ENCODE measurements at regions not wholly inside any gene's neighbourhood (a gene's known extent, or its start where the extent isn't known, plus 50 kb on each side); places are given as distances from the start of the nearest gene placed in this dataset.

GRCh38 chr12:74820324-74820723 is 282.7 kb downstream of the ATXN7L3B start:
- ChIA-PET POLR2A (no interaction called here), CTCF (no interaction called here)
- no peak overlapping the region for H3K4me3 ChIP-seq (ENCODE audit: low read depth, low read length)
- no peak for TF ChIP-seq CTCF (IDR thresholded peaks at IDR 0.05; ENCODE audit: low read depth, low read length)
- no peak overlapping the region for H3K27ac ChIP-seq (ENCODE audit: low read depth, low read length)
- H3K27me3 ChIP-seq (ENCODE audit: control insufficient read depth, insufficient read depth, low read length) = no peaks in the 10 kb centered on the region
- no peaks in the 10 kb centered on the region; the same call in 1 of the 2 replicates for H3K9me3 ChIP-seq (ENCODE audit: control insufficient read depth, insufficient read depth, low read length)
- no peak for DNase-seq (ENCODE audit: low read depth, low spot score)

GRCh38 chr12:74836567-74836966 is 298.9 kb downstream of the ATXN7L3B start:
- ChIA-PET CTCF (no interaction called here), POLR2A (no interaction called here)
- Histone ChIP-seq H3K4me3 (ENCODE audit: low read depth, low read length) (no peak overlapping the region), H3K27me3 (ENCODE audit: control insufficient read depth, insufficient read depth, low read length) (no peaks in the 10 kb centered on the region), H3K27ac (ENCODE audit: low read depth, low read length) (no peak overlapping the region), H3K9me3 (ENCODE audit: control insufficient read depth, insufficient read depth, low read length) (no peaks in the 10 kb centered on the region)
- no peak for DNase-seq (ENCODE audit: low read depth, low spot score)
- TF ChIP-seq CTCF (IDR thresholded peaks at IDR 0.05; ENCODE audit: low read depth, low read length) = no peak

GRCh38 chr12:74846116-74846515 is 308.5 kb downstream of the ATXN7L3B start:
- no peaks in the 10 kb centered on the region for H3K9me3 ChIP-seq (ENCODE audit: control insufficient read depth, insufficient read depth, low read length)
- CTCF ChIA-PET = no interaction called here
- no peak overlapping the region for H3K4me3 ChIP-seq (ENCODE audit: low read depth, low read length)
- TF ChIP-seq CTCF (IDR thresholded peaks at IDR 0.05; ENCODE audit: low read depth, low read length) = no peak
- DNase-seq (ENCODE audit: low read depth, low spot score) = no peak
- no peaks in the 10 kb centered on the region for H3K27me3 ChIP-seq (ENCODE audit: control insufficient read depth, insufficient read depth, low read length)
- no peak overlapping the region for H3K27ac ChIP-seq (ENCODE audit: low read depth, low read length)
- POLR2A ChIA-PET = no interaction called here

- no peak overlapping the region for H3K4me3 ChIP-seq (ENCODE audit: low read depth, low read length)
- ChIA-PET CTCF (no interaction called here), POLR2A (no interaction called here)
Observed at GRCh38 chr12:74847169-74847568, 309.5 kb downstream of the ATXN7L3B start.

GRCh38 chr12:74848006-74848405 is 310.4 kb downstream of the ATXN7L3B start:
- H3K9me3 ChIP-seq (ENCODE audit: control insufficient read depth, insufficient read depth, low read length) = no peaks in the 10 kb centered on the region
- no peak overlapping the region for H3K27ac ChIP-seq (ENCODE audit: low read depth, low read length)
- no peak overlapping the region for H3K4me3 ChIP-seq (ENCODE audit: low read depth, low read length)
- POLR2A ChIA-PET = no interaction called here
- CTCF ChIA-PET = no interaction called here
- DNase-seq (ENCODE audit: low read depth, low spot score) = no peak
- H3K27me3 ChIP-seq (ENCODE audit: control insufficient read depth, insufficient read depth, low read length) = no peaks in the 10 kb centered on the region
- TF ChIP-seq CTCF (IDR thresholded peaks at IDR 0.05; ENCODE audit: low read depth, low read length) = no peak

More at GRCh38 chr12:74847169-74847568, 309.5 kb downstream of the ATXN7L3B start:
- no peaks in the 10 kb centered on the region for H3K27me3 ChIP-seq (ENCODE audit: control insufficient read depth, insufficient read depth, low read length)
- no peaks in the 10 kb centered on the region for H3K9me3 ChIP-seq (ENCODE audit: control insufficient read depth, insufficient read depth, low read length)
- no peak for TF ChIP-seq CTCF (IDR thresholded peaks at IDR 0.05; ENCODE audit: low read depth, low read length)
- DNase-seq (ENCODE audit: low read depth, low spot score) = no peak
- no peak overlapping the region for H3K27ac ChIP-seq (ENCODE audit: low read depth, low read length)
